ENCODE measurements at regions not wholly inside any gene's neighbourhood (a gene's known extent, or its start where the extent isn't known, plus 50 kb on each side); places are given as distances from the start of the nearest gene placed in this dataset.

DNA sequence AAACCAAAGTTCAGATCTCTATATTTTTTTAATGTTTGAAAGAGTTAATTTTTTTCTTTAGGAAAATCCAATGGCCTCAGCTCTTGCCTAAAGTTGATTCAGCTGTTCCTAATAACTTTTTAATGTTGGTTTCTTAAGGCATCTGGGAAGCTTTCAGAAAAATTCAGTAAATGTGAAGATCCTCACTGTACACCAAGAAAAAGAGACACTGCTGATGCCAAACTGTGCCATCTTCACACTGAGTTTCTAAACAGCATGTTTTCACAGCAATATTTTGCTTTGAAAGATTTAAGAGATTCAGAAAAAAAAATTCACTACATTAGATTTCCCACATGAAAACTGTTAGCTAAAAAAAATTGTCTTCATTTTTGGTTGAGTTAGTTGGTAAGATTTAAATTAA is 249.4 kb downstream of the NEBL start:
- TF ChIP-seq, protein P1, sequence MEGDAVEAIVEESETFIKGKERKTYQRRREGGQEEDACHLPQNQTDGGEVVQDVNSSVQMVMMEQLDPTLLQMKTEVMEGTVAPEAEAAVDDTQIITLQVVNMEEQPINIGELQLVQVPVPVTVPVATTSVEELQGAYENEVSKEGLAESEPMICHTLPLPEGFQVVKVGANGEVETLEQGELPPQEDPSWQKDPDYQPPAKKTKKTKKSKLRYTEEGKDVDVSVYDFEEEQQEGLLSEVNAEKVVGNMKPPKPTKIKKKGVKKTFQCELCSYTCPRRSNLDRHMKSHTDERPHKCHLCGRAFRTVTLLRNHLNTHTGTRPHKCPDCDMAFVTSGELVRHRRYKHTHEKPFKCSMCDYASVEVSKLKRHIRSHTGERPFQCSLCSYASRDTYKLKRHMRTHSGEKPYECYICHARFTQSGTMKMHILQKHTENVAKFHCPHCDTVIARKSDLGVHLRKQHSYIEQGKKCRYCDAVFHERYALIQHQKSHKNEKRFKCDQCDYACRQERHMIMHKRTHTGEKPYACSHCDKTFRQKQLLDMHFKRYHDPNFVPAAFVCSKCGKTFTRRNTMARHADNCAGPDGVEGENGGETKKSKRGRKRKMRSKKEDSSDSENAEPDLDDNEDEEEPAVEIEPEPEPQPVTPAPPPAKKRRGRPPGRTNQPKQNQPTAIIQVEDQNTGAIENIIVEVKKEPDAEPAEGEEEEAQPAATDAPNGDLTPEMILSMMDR (IDR thresholded peaks at IDR 0.05; ENCODE audit: insufficient read depth, low read length), result no peak

DNA sequence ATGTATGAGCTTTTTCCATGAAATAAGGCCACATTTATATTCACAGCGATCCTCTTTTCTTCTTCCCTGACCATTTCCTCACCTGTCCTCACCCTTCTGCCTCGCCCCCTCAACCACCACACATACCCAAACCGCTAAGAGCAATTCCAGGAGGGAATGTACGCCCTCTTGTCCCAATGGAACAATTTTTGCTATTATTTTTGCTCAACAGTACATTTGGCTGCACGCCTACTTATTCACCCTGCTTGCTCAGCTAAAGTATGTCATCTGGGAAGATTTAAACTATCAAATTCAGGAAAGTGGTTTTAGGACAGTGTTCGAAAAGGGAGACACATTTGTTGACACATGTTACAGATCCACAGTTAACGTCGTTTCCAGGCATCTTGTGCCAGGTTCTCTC is 252.7 kb downstream of the NEBL start:
- no peak for DNase-seq (ENCODE audit: low read depth)
- no peak overlapping the region for H3K4me3 ChIP-seq (ENCODE audit: low read depth, low read length)
- TF ChIP-seq, protein P1 (IDR thresholded peaks at IDR 0.05; ENCODE audit: insufficient read depth, low read length), result no peak

More for the DNA sequence above, 249.4 kb downstream of the NEBL start:
- no peak overlapping the region for H3K4me3 ChIP-seq (ENCODE audit: low read depth, low read length)
- DNase-seq (ENCODE audit: low read depth), result no peak

DNA sequence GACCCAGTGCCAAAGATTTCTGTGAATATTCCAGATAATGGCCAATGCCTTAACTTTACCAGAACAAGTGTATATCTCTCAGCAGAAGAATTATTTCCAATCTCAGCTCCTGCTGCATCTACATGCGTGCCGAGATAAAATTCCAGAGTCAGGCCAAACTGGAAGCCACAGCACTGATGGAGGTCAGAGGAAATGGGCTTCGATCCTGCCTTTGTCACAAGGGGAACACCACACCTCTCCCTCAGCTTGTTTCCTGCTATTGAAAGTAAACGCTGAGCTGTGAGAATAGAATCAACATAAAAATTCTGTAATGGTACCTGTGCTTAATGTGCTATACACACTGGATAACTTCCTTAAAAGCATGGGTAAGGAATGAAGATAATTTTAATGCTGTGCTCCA is 255.5 kb downstream of the NEBL start:
- TF ChIP-seq, protein P1 (IDR thresholded peaks at IDR 0.05; ENCODE audit: insufficient read depth, low read length), result no peak
- no peak overlapping the region for H3K4me3 ChIP-seq (ENCODE audit: low read depth, low read length)
- DNase-seq (ENCODE audit: low read depth), result no peak

DNA sequence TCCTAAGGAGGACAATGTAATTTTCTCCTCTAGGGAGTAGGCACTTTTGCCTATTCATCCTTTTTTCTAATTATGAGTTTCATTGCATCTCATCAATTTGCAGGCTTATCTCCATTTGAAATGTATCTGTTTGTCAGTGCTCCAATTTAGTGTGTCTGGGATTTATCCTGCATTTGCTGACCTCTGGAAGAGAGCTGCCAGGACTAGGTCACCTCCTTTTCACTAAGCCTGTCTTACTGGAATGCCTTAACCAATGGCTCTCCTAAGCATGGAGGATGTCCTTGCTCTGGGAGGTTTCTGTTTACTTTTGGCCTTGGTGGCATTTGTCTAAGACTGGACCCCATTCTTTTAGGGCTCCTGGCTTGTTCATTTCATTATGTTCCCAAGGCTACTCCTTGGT is 261.5 kb downstream of the NEBL start:
- H3K4me3 ChIP-seq (ENCODE audit: low read depth, low read length), result no peak overlapping the region
- TF ChIP-seq, protein P1 (IDR thresholded peaks at IDR 0.05; ENCODE audit: insufficient read depth, low read length), result no peak
- no peak for DNase-seq (ENCODE audit: low read depth)

DNA sequence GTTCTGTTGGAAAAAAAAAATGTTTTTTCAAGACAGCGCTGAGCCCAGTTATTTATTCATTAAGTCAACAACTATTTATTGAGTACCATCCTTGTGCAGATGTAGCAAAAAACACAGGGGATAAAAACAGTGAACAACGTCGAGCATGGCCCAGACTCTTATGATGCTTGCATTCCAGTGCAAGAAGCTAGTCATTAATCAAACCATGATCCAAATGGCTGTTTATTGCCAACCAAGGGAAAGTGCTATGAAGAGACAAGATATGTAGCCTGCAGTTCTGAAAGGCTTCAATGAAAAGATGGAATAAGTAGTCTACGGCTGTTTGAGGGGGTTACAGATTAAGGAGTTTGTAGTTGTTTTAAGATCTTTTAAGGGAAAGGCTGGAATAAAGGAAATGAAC is 262.3 kb downstream of the NEBL start:
- no peak for DNase-seq (ENCODE audit: low read depth)
- H3K4me3 ChIP-seq (ENCODE audit: low read depth, low read length), result no peak overlapping the region
- TF ChIP-seq, protein P1 (IDR thresholded peaks at IDR 0.05; ENCODE audit: insufficient read depth, low read length), result no peak

DNA sequence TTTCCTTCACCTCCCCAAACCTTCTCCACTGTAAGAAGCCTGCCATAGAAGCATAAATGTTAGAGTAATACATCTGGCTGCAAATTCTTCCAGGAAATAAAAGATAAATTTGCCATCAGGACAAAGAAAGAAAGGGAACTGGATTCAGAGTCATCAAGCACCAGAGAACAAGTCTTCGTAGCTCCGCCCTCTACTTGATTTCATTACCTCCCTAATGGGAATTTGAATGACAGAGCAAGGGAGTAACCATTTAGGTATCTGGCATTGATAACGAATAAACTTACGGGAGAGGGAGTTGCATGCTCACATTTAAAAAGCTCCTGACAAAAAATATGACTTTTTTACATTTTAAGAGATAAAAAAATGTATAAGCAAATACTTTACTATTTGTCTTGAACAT is 263.4 kb downstream of the NEBL start:
- no peak for DNase-seq (ENCODE audit: low read depth)
- H3K4me3 ChIP-seq (ENCODE audit: low read depth, low read length), result no peak overlapping the region
- TF ChIP-seq, protein P1 (IDR thresholded peaks at IDR 0.05; ENCODE audit: insufficient read depth, low read length), result no peak

DNA sequence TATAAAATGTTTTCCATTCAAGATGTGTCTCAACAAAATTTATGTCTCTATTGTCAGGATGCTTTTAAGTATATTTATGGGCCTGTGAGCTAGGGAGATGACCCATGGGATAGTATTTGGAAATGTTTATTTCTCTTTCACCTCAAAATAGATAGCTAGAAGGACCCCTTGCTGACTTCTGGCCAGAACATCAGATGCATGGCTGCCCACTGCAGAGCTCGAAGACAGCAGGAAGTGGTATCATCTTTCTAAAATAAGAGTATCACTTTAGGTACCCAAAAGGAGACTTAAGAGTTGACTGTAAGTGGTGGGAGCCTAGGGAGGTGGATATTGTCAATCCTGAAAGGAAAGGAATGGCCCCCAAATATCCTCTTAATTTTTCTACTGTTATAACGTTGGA is 264.4 kb downstream of the NEBL start:
- TF ChIP-seq, protein P1 (IDR thresholded peaks at IDR 0.05; ENCODE audit: insufficient read depth, low read length), result no peak
- DNase-seq (ENCODE audit: low read depth), result no peak
- H3K4me3 ChIP-seq (ENCODE audit: low read depth, low read length), result no peak overlapping the region
